SH-SY5Y (cell line): ENCODE measurements at regions not wholly inside any gene's neighbourhood (a gene's known extent, or its start where the extent isn't known, plus 50 kb on each side); places are given as distances from the start of the nearest gene placed in this dataset.

Source experiments
- GATA2 ChIP-seq: IDR thresholded peaks from 2 replicates; pipeline ENCODE4 v1.6.1; 2011; ENCODE audit warnings: mild to moderate bottlenecking, low read depth, low read length
- GATA3 ChIP-seq: IDR thresholded peaks from 2 replicates; pipeline ENCODE4 v1.6.1; 2011; ENCODE audit warnings: low read depth, mild to moderate bottlenecking, low read length, moderate library complexity

DNA sequence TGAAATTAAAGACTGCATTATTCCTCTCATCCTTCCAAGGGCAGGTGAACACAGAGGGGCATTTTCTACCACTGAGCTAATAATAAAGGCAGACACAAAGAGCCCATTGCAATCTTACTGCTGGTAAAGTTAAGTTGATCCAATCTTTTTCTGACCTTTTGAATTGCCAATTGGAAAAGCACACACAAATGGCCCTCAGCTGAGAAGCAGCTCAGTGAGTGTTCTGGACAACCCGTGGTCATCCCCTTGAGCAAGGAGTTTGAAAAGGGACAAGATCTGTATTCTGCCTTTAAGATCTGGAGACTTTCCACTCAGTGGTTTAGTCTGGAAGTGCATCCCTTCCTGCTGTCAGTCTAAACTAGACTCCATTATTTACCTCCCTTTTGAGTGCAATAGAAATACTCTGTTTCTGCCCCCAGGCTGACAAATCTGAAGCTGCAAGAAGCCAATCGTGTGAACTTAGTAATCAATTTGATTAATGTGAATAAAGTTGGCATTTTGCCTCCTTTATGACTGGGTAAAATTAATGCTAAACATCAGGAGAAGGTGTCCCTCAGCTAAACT is 835.7 kb downstream of the MAT2B start:
- no peak for TF ChIP-seq GATA3
- no peak for TF ChIP-seq GATA2

DNA sequence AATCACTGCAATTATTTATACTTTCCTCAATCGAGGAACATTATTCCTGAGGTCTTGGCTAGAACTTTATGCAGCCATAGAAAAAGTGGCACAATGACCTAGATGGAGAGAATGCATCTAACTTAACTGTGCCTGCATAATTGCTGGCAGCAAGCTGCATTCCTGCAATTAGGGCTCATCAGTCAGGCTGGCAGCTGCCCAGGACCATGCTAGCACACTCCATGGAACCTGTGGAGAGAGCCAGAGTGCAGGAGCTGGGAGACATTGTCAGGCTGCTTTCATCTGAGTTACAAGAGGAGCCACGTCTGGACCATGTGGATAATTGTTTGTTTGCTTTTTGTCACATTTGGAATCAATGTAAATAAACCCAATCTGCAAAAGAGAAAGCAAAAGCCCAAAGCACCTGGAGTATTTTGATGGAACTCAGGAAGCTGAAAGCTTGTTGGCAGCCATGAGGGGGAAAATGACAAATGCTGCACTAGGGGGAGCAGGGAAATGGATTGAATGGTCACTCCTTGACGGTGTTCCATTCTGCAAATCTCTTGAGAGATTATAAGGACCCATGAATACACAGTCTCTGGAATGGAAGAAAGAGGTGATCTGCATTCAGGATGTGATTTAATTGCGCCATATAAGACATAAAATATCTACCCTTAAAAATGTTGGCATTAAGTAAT is 839.9 kb downstream of the MAT2B start:
- no peak for TF ChIP-seq GATA3
- TF ChIP-seq GATA2: no peak

DNA sequence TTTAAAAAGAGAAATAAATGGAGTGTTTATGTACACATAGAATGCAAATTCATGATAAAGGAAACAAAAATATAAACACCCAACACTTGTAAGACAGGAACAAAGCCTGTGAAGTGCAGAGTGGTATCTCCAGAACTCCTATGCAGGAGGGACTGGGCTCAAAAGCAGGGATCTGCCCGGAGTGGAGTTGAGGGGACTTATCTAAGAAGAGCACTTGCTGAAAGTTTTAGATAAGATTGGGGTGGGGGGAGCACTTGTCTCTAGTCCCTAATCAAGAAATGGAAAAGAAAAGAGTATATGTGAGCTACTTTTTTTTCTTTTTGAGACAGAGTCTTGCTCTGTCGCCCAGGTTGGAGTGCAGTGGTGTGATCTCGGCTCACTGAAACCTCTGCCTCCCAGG is 840.4 kb downstream of the MAT2B start:
- TF ChIP-seq GATA3 (no peak), GATA2 (no peak)

DNA sequence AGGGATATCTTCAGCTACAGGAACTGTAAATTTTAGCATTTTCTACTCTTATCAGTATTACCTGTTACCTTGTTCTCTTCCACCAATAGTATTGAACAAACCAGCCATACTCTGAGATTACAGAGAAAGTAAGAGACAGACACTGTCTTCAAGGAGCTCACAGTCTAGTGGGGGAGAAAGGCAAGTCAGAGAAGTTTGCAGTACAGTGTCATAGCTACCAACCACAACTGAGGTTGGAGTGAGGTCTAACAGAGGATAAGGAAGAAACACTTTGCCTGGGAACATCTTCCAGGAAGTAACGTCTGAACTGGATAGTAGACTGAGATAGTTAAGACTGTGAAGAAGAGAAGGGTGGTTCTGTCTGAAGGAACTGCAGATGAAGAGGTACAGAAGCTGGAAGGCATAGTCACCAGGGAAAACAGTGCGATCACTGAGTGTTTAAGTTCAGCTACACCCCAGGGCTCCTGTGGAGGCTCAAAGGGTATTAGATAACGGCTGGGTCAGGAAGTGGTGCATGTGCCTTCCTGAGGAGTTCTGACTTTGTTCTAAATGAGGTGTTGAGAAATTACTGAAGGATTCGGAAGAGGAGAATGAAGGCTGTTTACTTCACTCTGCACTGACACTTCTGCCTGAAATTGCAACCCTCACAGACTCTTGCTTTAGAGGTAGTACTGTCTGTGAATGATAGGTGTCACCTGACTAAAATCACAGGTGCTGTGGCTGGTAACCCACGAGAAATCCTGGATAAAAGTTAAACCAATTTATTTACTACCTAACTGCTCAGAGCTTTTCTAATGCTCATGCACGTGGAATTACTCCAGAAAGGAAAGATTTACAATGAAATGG is 841.6 kb downstream of the MAT2B start:
- no peak for TF ChIP-seq GATA2
- no peak for TF ChIP-seq GATA3

DNA sequence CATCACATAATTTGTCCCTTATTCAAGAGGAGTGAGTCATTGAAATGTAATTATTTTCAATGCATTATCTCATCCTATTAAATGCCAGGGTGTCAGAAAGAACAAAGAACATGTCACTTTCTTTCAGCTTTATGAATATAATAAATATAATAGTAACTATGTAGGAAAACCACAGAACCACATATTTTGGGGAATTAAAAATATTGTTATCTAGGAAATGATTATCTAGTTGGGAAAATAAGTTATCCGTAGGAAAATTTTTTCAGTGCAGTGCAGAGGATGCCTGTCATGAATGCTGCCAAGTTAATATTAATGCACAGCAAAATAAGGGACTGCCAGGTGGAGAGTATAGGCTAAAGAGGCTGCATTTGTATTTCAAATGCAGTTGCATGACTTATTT is 844.8 kb downstream of the MAT2B start:
- TF ChIP-seq GATA2: no peak
- TF ChIP-seq GATA3: no peak

DNA sequence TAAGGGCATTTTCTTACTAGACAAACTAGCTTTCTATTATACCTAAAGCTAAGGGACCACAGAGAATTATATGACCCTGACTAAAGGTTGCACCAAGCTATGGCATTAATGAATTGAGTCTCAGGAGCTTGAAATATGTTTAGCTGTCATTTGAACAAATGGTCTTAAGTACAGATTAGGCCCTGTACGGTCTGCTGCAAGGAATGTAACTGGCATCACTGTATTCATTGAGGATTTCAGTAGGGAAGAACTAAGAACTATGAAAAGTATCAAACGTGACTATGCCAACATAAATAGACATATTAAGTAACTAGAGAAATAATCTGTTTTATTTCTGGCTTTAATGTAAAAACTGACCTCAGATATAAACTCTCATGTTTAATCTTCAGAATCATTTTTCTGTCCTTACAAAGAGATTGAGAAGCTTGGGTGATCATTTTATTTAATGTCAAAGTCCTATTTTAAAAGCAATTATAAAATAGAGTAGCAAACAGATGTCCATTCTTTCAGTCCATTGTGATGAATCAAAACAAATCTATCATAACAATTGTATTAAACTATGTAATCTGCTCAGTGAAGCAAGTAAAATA is 845.9 kb downstream of the MAT2B start:
- no peak for TF ChIP-seq GATA2
- no peak for TF ChIP-seq GATA3

DNA sequence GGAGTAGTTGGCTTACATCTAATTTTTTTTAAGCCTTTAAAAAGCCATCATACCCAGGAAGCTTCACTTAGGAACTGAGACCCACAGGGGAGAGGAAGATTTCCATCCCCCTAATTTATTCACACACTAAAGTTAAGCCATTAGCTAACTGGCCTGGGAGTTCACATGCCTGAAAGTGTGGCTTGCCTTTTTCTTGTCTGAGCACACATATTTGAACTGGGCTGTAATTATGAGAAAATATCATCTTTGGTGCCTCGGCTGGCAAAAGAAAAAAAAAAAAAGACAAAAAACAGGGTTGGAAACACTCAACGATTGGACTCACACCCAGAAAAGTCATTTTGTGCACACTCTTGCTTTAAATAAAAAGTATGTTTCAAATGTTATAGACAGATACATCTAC is 847.3 kb downstream of the MAT2B start:
- TF ChIP-seq GATA3 (no peak), GATA2 (no peak)

DNA sequence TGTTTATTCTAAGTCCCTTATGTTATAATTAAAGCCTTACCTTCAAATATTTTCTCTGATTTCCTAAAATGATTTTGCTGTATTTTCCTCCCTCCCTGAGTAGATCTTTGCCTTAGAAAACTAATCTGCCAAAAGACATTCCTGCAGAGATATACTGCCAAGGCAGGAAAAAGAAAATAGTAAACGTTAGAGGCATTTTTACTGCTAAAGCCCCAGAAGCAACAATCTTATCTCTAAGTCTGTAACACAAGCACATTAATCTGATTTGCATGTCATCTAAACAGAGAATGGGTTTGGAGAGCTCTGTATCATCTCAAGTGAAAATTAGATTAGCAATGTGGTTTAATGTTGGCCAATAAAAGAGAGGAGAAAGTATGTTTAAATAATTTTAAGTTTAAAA is 847.7 kb downstream of the MAT2B start:
- TF ChIP-seq GATA3 (peak; percentile 94), GATA2 (peak; percentile 78; the same call in 1 of the 2 replicates)

DNA sequence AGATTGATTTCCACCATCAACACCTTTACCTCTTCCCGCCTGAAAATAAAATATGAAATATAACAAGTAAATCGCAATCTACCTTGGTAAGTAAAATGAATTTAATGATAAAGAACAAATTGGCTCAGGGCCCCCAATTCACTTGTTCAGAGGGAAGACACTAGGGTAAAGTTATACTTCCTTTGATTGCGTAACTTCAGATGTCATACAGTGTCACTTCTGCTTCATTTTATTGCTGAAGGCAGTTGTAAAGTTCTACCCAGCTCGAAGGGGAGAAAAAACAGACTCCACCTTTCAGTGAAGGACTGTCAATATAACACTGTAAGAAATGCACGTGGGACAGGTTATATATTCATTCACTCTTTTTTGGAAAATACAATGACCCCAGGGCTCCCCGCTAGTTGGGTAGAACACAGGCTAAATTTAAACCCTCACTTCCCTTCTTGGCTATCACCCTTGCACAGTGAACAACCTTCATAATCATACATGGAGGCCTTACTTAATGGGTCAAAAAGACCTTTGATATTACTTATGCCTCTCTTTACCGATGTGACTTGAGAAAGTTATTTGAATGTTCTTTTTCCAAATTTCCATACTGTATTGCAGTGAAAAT is 848.8 kb downstream of the MAT2B start:
- TF ChIP-seq GATA2: no peak
- no peak for TF ChIP-seq GATA3

DNA sequence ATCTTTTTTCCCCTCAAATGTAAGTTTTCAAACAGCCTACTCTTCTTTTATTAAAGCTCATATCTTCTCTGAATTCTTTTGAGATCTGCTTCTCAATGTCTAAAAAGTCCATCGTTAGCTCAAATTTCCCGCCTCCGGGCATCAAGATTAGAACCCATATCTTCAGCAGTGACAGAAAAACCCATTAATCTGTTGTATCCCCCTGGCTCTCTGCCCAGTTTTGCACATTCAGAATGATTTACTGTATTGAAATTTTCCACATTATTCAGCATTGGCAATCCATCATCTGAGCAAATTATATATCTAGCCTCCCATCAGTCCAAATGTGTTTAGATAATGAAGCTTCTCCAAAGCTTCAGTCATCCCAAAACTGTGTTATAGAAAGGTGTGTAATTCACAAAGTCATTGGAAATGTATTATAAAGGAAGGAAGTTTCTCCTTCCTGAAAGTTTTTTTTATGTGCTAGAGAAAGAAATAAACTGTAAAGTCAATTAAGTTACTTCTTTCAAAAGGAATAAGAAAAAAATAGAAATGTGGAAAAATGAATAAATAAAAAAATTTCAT is 849.9 kb downstream of the MAT2B start:
- peak; percentile 95 for TF ChIP-seq GATA2
- peak; percentile 95 for TF ChIP-seq GATA3

DNA sequence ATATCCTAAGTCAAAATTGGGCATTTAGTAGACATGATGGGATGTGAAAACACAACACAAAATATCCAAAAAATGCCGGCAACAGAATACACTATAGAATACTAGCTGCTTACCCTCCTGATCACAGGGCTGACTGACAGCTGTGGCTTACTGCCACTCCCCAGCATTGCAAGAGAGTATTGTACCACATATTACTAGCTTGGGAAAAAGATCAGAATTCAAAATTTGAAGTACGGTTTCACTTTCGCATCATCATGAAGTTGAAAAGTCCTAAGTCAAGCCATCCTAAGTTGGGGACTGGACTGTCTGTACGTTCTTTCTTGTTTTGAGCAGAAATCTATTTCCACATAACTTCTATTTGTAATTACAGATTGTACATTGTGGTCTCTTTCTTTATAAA is 851.4 kb downstream of the MAT2B start:
- TF ChIP-seq GATA2 (no peak), GATA3 (no peak)

DNA sequence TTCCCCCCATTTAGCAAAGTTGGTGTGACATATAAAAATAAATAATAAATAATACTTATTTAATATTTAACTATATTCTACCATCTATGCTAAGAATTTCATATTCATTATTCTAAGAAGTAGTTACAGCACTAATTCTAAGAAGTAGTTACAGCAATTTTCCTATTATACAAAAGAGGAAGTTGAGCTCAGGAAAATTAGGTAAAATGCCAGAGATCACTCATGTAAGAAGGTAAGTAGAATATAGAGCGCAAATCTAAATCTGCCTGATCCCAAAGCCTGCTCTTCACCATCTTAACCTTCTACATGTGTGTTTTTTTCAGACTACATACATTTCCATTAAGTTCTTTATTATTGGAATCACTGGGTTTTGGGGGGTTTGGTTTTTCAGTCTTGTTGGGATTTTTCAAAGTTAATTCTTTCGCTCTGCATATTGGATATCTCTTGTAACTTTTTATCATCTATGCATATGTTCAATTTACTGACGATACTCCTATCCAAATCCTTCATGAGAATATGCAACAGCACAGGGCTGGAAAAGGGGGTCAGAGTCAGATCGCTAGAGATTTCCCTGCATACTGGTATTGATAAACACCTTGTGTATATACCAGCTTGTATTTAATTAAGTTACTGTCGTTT is 852.1 kb downstream of the MAT2B start:
- no peak for TF ChIP-seq GATA2
- no peak for TF ChIP-seq GATA3

DNA sequence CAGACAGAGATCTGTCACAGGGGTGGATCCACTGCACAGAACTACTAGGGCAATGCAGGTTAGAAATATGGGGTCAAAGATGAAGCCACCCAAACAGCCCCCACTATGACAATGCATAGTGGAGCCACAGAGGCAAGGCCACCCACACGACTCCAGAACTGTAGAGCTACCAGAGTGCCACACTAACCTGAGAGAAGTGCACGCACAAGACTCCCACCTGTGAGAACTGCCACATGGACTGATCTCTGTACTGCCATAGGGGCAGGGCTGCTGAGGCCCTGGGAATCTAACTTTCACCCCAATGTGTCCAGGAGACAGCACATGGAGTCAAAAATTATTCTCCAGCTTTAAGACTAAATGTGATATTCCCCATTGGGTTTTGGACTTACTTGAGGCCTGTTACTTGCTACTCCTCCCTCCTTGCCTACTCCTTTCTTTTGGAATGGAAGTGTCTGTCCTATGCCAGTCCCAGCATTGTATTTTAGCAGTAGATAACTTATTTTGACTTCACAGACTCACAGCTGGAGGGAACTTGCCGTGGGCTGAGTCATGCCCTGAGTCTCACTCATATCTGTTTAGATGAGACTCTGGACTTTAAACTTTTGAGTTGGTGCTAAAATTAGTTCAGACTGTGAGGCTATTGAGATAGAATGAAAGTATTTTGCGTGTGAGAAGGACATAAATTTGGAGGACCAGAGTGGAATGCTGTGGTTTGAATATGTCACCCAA is 853.3 kb downstream of the MAT2B start:
- no peak for TF ChIP-seq GATA2
- no peak for TF ChIP-seq GATA3
